ENCODE measurements at regions not wholly inside any gene's neighbourhood (a gene's known extent, or its start where the extent isn't known, plus 50 kb on each side); places are given as distances from the start of the nearest gene placed in this dataset.

GRCh38 chr3:181457190-181457589, 254.5 kb upstream of the SOX2 start:
- no peak for TF ChIP-seq CTCF (IDR thresholded peaks at IDR 0.05)
- TF ChIP-seq POLR2A (IDR thresholded peaks at IDR 0.05) = no peak

Data from adrenal gland (tissue), 5 donors.